Activated CD4-positive, alpha-beta T cell treated with anti-CD3 and anti-CD28 coated beads for 4 hours (primary cell): ENCODE measurements at regions not wholly inside any gene's neighbourhood (a gene's known extent, or its start where the extent isn't known, plus 50 kb on each side); places are given as distances from the start of the nearest gene placed in this dataset.
"Not testable (repeated sequence)": the region's sequence is repeated elsewhere in the genome, so short reads cannot be mapped to it uniquely, and the experiment has no call there.

Experiments used
- DNase-seq, 2 donors: peaks; one replicate each; pipeline ENCODE4 v3.0.0-alpha.2; 2020

- DNase-seq = no peak
Observed at GRCh38 chr13:81080911-81081454, 740.1 kb upstream of the SPRY2 start.

DNA sequence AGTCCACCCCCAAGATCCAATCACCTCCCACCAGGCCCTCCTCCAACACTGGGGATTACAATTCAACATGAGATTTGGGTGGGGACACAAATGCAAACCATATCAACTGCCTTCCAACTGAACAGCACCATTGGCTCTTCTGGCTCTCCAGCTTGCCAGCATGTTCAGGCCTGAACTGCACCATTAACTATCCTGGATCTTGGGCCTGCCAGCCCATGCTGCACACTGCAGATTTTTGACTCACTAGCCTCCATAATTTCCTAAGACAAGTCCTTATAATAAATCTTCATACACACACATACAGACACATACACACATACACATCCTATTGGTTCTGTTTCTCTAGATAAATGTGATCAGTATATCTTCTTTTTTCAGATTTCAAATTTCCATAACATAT is 737.1 kb upstream of the SPRY2 start:
- DNase-seq = no peak

DNA sequence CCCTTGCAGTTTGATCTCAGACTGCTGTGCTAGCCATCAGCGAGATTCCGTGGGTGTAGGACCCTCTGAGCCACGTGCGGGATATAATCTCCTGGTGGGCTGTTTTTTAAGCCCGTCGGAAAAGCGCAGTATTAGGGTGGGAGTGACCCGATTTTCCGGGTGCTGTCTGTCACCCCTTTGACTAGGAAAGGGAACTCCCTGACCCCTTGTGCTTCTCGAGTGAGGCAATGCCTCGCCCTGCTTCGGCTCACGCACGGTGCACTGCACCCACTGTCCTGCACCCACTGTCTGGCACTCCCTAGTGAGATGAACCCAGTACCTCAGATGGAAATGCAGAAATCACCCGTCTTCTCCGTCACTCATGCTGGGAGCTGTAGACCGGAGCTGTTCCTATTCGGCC is 728.9 kb upstream of the SPRY2 start:
- not testable (repeated sequence) for DNase-seq

- no peak for DNase-seq
Observed at GRCh38 chr13:81058916-81059290, 718.0 kb upstream of the SPRY2 start.

- DNase-seq = no peak
Observed at GRCh38 chr13:81058211-81058915, 717.4 kb upstream of the SPRY2 start.

DNA sequence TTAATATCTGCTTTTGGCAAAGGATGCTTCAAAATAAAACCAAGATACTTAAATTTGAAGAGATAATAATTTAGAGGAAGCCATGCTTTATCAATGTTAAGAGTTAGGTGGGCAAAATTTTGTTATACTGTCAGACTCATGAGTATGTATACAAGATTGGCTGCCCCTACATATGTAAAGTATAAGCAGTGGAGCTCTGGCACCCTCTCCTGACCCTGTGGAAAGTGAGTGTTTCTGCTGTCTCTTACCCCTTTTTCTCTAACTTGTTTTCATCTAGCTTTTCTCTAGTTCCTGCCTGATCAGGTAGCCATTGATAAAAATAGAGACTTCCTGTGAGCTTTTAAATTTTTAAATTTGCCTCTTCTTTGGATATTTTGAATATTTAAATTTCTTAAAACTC is 710.9 kb upstream of the SPRY2 start:
- DNase-seq = no peak

DNA sequence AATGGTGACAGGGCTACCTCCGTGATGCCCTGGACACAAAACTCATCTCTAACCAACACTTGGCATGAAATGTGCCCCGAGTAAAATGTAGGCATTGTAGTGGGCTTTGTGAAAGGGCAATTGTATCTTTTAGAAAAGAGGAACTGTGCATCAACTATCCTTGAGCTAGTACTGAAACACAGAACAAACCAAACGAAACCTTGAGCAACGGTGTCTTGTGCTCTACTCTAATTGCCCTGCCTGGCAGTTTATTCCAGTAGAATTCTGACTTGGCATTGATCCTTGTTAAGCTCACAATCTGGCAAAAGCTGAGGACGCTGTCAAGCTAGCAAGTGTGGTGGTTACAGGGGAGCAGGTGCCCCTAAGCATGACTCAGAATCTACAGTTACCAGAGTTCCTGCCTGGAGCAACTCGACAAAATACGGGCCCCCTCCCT is 707.1 kb upstream of the SPRY2 start:
- no peak for DNase-seq

DNA sequence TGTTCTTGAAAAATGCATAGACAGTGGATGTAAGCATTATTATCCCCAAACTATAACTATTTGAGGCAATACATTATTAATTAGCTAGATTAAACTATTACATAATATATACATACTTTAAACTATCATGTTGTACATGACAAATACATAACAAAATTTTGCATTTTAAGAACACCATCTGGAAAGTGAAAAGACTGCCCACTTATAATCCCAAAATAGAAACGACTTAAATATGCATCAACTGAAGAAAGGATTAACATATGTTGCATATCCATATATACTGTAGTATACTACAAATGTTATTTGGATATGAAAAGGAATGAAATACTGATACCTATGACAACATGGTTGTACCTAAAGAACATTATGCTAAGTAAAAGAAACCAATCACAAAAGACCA is 700.8 kb upstream of the SPRY2 start:
- DNase-seq = no peak

DNA sequence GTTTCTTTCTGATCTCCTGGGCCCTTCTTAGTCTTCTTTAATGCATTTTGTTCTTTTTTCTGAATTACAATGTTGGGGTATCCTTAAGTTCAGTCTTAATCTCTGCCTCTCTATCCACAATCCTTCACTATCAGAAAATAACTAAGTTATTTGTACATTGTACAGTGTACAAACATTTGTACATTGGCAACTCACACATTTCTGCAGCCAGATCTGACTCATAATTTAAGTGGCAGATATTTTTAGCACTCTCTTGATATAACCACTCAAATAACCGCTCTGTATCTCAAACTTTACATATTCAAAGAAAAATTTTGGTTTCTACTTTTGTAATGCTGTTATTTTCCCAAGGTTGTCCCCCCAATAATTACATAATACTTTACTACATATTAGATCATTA is 691.1 kb upstream of the SPRY2 start:
- no peak for DNase-seq

DNA sequence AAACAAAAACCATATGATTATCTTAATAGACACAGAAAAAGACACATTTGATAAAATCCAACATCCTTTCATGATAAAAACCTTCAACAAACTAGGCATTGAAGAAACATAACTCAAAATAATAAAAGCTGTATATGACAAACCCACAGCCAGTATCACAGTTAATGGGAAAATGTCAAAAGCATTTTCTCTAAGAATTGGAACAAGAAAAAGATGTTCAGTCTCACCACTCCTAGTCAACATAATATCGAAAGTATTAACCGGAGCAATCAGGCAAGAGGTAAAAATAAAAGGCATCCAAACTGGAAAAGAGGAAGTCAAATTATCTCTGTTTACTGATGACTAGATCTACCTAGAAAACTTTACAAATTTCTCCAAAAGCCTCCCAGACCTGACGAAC is 684.2 kb upstream of the SPRY2 start:
- DNase-seq = no peak

- no peak for DNase-seq
Observed at GRCh38 chr13:81021284-81021840, 680.4 kb upstream of the SPRY2 start.

DNA sequence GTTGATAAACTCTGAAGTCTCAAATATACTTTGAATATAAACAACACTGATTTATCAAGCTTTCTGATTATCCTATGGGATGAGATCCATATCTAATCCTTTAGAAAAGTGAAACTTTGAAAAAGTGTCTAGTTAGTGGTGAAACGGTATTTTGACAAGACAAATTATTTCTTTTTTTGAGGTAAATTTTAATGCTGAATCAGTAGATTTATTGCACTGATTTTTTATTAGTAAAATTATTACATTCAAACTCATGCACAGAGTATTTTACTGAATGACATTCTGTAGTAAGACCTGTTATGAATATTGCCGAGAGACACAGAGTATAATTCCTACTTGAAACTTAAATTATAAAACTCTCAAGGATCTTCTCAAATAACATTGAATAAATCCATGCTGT is 679.1 kb upstream of the SPRY2 start:
- DNase-seq = no peak

DNA sequence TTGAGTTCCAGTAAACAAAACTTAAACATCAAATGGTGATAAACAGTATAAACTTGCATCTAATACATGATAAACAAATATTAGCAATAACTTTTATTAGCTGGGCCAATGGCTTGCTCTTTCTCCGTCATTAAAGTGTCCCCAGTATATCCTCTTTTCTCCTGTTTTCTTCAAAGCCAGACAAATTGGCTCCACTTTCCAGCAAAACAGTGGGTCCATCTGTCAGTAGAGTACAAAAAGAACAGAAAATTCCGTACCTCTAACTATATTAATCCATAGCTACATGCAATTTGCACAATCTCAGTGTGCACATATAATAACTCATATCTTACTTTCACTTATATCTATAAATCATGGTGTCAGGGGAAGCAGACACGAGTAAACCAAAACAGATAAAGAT is 678.0 kb upstream of the SPRY2 start:
- no peak for DNase-seq

- no peak for DNase-seq
Observed at GRCh38 chr13:81017513-81018152, 676.7 kb upstream of the SPRY2 start.

DNA sequence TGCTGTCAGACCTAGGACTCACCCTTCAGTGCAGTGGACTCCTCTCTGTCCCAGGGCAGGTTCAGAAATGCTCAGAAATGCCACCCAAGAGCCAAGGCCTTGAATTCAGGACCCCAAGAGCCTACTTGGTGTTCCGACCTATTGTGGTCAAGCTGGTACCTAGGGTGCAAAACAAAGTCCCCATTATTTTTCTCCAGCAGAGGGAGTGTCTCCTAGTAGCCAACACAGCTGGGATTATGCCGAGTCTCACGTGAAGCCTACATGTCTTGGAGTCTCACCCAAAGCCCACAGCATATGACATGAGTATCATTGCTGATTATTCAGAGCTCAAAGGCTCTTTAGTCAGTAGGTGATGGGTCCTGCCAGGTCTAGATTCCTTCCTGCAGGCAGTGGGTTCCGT is 671.1 kb upstream of the SPRY2 start:
- DNase-seq = no peak

- DNase-seq = no peak
Observed at GRCh38 chr13:81001828-81002385, 661.0 kb upstream of the SPRY2 start.

DNA sequence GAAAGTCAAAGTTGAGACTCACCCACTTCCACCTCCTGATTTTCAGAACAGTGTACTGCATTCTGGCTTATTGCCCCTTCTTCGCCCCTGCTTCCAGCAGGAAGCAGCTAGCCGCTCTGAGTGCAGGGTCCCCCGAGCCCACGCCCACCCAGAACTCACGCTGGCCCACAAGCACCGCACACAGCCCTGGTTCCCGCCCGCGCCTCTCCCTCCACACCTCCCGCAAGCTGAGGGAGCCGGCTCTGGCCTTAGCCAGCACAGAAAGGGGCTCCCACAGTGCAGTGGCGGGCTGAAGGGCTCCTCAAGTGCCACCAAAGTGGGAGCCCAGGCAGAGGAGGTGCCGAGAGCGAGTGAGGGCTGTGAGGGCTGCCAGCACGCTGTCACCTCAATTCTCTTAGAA is 657.7 kb upstream of the SPRY2 start:
- not testable (repeated sequence) for DNase-seq

DNA sequence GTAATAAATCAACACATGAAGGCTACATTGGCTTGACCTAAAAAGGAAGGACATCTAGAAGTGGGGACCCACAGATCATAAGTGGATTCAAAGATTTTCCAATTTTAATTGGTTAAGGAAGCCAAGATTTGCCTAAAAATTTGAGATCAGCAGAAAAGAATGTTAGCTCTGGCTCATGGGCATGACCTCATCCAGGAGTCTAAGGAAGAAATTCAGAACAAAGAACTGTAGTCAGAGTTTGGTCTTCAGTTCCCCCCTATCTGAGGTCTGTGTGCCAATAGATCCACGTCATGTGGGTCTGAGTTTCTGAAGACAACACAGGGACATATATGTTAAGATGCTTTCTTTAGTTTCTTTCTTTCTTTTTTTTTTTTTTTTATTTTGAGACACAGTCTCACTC is 648.8 kb upstream of the SPRY2 start:
- DNase-seq = no peak

GRCh38 chr13:80989241-80989640 is 648.3 kb upstream of the SPRY2 start:
- no peak for DNase-seq

- no peak for DNase-seq
Observed at GRCh38 chr13:80988391-80989151, 647.6 kb upstream of the SPRY2 start.

- no peak for DNase-seq
Observed at GRCh38 chr13:80979035-80979641, 638.2 kb upstream of the SPRY2 start.

GRCh38 chr13:80977168-80977567 is 636.2 kb upstream of the SPRY2 start:
- no peak for DNase-seq

DNA sequence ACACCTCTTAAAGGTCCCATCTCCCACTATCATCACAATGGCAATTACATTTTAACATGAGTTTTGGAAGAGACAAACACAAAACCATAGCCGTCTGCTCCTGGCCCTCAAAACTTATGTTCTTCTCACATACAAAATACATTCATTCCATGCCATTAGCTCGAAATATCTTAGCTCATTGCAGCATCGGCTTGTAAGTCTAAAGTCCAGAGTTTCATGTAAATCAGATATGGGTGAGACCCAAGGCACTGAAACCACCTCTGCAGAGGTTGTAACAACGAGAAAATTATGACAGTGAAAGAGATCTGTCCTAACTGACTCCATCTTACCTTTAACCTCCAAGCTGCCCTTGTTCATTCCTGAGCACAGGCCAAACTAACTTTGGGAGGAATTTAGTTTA is 635.0 kb upstream of the SPRY2 start:
- DNase-seq = no peak
